Muscle of back (tissue), 3 donors: ENCODE measurements at regions not wholly inside any gene's neighbourhood (a gene's known extent, or its start where the extent isn't known, plus 50 kb on each side); places are given as distances from the start of the nearest gene placed in this dataset.
"Not testable (repeated sequence)": the region's sequence is repeated elsewhere in the genome, so short reads cannot be mapped to it uniquely, and the experiment has no call there.

Experiments used
- DNase-seq, 3 donors: peaks; one replicate each; pipeline versions ENCODE4 v3.0.0 to v3.0.0-alpha.2; 2013

- DNase-seq, result no peak
Observed at GRCh38 chr1:213531369-213532310, 456.1 kb upstream of the PROX1 start.

GRCh38 chr1:213533125-213533524 lies 454.6 kb upstream of the PROX1 start:
- no peak for DNase-seq

- DNase-seq, result no peak
Observed at GRCh38 chr1:213535679-213536078, 452.1 kb upstream of the PROX1 start.

- no peak for DNase-seq
Observed at GRCh38 chr1:213538251-213538650, 449.5 kb upstream of the PROX1 start.

- no peak for DNase-seq
Observed at GRCh38 chr1:213539464-213539863, 448.3 kb upstream of the PROX1 start.

GRCh38 chr1:213541641-213542040 lies 446.1 kb upstream of the PROX1 start:
- DNase-seq, result no peak

- not testable (repeated sequence) for DNase-seq
Observed at GRCh38 chr1:213545181-213545580, 442.6 kb upstream of the PROX1 start.

GRCh38 chr1:213549982-213550381 lies 437.8 kb upstream of the PROX1 start:
- DNase-seq, result no peak

GRCh38 chr1:213550804-213551203 lies 437.0 kb upstream of the PROX1 start:
- DNase-seq, result no peak

- no peak for DNase-seq
Observed at GRCh38 chr1:213552045-213552444, 435.7 kb upstream of the PROX1 start.

GRCh38 chr1:213560226-213560625 lies 427.5 kb upstream of the PROX1 start:
- no peak for DNase-seq

GRCh38 chr1:213561870-213562269 lies 425.9 kb upstream of the PROX1 start:
- no peak for DNase-seq

- no peak for DNase-seq
Observed at GRCh38 chr1:213564215-213564659, 423.5 kb upstream of the PROX1 start.

- no peak for DNase-seq
Observed at GRCh38 chr1:213568929-213569815, 418.6 kb upstream of the PROX1 start.

- DNase-seq, result no peak
Observed at GRCh38 chr1:213569816-213570150, 418.0 kb upstream of the PROX1 start.

GRCh38 chr1:213570487-213570886 lies 417.3 kb upstream of the PROX1 start:
- DNase-seq, result no peak

- no peak for DNase-seq
Observed at GRCh38 chr1:213571419-213571818, 416.4 kb upstream of the PROX1 start.

- DNase-seq, result no peak
Observed at GRCh38 chr1:213571843-213572242, 415.9 kb upstream of the PROX1 start.

GRCh38 chr1:213572912-213573647 lies 414.7 kb upstream of the PROX1 start:
- peak; percentile 8 to 42 (median 20) for DNase-seq

- no peak for DNase-seq
Observed at GRCh38 chr1:213573648-213574009, 414.1 kb upstream of the PROX1 start.

- no peak for DNase-seq
Observed at GRCh38 chr1:213582976-213583567, 404.7 kb upstream of the PROX1 start.

- DNase-seq, result no peak
Observed at GRCh38 chr1:213584272-213584671, 403.5 kb upstream of the PROX1 start.
